ENCODE measurements at regions not wholly inside any gene's neighbourhood (a gene's known extent, or its start where the extent isn't known, plus 50 kb on each side); places are given as distances from the start of the nearest gene placed in this dataset.

DNA sequence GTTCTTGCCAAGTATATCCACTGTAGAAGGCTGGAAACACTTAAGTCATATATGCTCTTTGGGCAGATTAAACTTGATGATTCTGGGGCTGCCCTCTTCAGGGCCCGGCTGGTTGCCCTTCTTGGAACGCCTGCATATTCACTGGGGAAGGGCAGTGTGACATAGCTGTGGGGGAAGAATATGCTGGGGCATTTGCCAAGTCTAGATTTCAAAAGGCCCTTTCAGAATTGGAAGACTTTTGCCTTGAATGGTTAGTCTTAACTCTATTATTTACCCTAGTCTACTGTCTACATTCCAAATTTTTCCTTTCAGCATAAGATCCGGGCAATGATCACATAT, 161.2 kb upstream of the PITX1 start:
- intact Hi-C loops (cut with DNase I), result no loop called here
- DNase-seq, result no peak
- Histone ChIP-seq H3K27me3 (peaks cover 0 to 8% (median 0%) of the 10 kb centered on the region in 4 donors), H3K27ac (peak overlapping the region; percentile 90 to 97 (median 94)), H3K4me1 (peaks cover 5 to 57% (median 38%) of the 10 kb centered on the region in 3 donors), H3K36me3 (no peaks in the 10 kb centered on the region), H3K4me3 (peak overlapping the region in 1 of 4 donors; percentile 11), H3K9me3 (no peaks in the 10 kb centered on the region)
- no peak for TF ChIP-seq POLR2A (IDR thresholded peaks at IDR 0.05)
- no peak for TF ChIP-seq CTCF (IDR thresholded peaks at IDR 0.05)
- 26 to 38% methylated on average over 3 of the region's 3 CpGs for WGBS, 2 donors

- no peak overlapping the region for H3K4me3 ChIP-seq
- 28 to 32% methylated on average over 4 of the region's 4 CpGs for WGBS, 2 donors
- peak in 1 of 6 experiments; percentile 21 for TF ChIP-seq CTCF (IDR thresholded peaks at IDR 0.05)
- no peak for TF ChIP-seq POLR2A (IDR thresholded peaks at IDR 0.05)
- no peaks in the 10 kb centered on the region for H3K9me3 ChIP-seq
- H3K4me1 ChIP-seq, result peaks cover 5 to 62% (median 38%) of the 10 kb centered on the region in 3 donors
- intact Hi-C loops (cut with DNase I), result no loop called here
- no peaks in the 10 kb centered on the region for H3K36me3 ChIP-seq
- H3K27me3 ChIP-seq, result peaks cover 0 to 8% (median 0%) of the 10 kb centered on the region in 4 donors
- H3K27ac ChIP-seq, result peak overlapping the region; percentile 90 to 97 (median 94)
- no peak for DNase-seq
Observed at GRCh38 chr5:135194573-135195269, 160.7 kb upstream of the PITX1 start.

- Histone ChIP-seq H3K4me1 (peaks cover 5 to 68% (median 38%) of the 10 kb centered on the region in 3 donors), H3K27me3 (peaks cover 0 to 8% (median 0%) of the 10 kb centered on the region in 4 donors), H3K4me3 (no peak overlapping the region), H3K36me3 (no peaks in the 10 kb centered on the region), H3K27ac (peak overlapping the region; percentile 90 to 97 (median 94)), H3K9me3 (no peaks in the 10 kb centered on the region)
- TF ChIP-seq CTCF (IDR thresholded peaks at IDR 0.05) (no peak), POLR2A (IDR thresholded peaks at IDR 0.05) (no peak)
- 75 to 78% methylated on average over 2 of the region's 2 CpGs for WGBS, 2 donors
- intact Hi-C loops (cut with DNase I), result no loop called here
- no peak for DNase-seq
Observed at GRCh38 chr5:135194126-135194488, 160.1 kb upstream of the PITX1 start.

- no peak for DNase-seq
- Histone ChIP-seq H3K4me1 (peaks cover 5 to 75% (median 38%) of the 10 kb centered on the region in 3 donors), H3K36me3 (no peaks in the 10 kb centered on the region), H3K27me3 (peaks cover 0 to 8% (median 0%) of the 10 kb centered on the region in 4 donors), H3K4me3 (no peak overlapping the region), H3K9me3 (no peaks in the 10 kb centered on the region), H3K27ac (peak overlapping the region; percentile 90 to 97 (median 94))
- intact Hi-C loops (cut with DNase I), result no loop called here
- 62 to 68% methylated on average over 7 of the region's 8 CpGs for WGBS, 2 donors
- TF ChIP-seq POLR2A (IDR thresholded peaks at IDR 0.05), result no peak
- TF ChIP-seq CTCF (IDR thresholded peaks at IDR 0.05), result no peak
Observed at GRCh38 chr5:135193213-135194125, 159.4 kb upstream of the PITX1 start.

- Histone ChIP-seq H3K9me3 (no peaks in the 10 kb centered on the region), H3K4me3 (peak overlapping the region in 1 of 4 donors; percentile 4), H3K27me3 (peaks cover 0 to 8% (median 0%) of the 10 kb centered on the region in 4 donors), H3K27ac (peak overlapping the region; percentile 90 to 97 (median 94)), H3K4me1 (peaks cover 5 to 86% (median 38%) of the 10 kb centered on the region in 3 donors), H3K36me3 (no peaks in the 10 kb centered on the region)
- TF ChIP-seq POLR2A (IDR thresholded peaks at IDR 0.05) (no peak), CTCF (IDR thresholded peaks at IDR 0.05) (no peak)
- intact Hi-C loops (cut with DNase I), result no loop called here
- WGBS, 2 donors, result 38% methylated on average over 2 of the region's 7 CpGs; no CpG with 5 or more reads in 1 of the 2 donors
- DNase-seq, result no peak
Observed at GRCh38 chr5:135192351-135192750, 158.3 kb upstream of the PITX1 start.

Measured in esophagus squamous epithelium (tissue), 5 donors.